GM12874 (cell line): ENCODE measurements at regions not wholly inside any gene's neighbourhood (a gene's known extent, or its start where the extent isn't known, plus 50 kb on each side); places are given as distances from the start of the nearest gene placed in this dataset.

ENCODE experiments used
- TF ChIP-seq, protein P1 (sequence below): IDR thresholded peaks from 2 replicates; pipeline ENCODE4 v1.5.1; 2011; ENCODE audit warnings: low read depth, mild to moderate bottlenecking, control low read depth, low read length, moderate library complexity; ENCODE audit not compliant: insufficient read depth

- TF ChIP-seq, protein P1, sequence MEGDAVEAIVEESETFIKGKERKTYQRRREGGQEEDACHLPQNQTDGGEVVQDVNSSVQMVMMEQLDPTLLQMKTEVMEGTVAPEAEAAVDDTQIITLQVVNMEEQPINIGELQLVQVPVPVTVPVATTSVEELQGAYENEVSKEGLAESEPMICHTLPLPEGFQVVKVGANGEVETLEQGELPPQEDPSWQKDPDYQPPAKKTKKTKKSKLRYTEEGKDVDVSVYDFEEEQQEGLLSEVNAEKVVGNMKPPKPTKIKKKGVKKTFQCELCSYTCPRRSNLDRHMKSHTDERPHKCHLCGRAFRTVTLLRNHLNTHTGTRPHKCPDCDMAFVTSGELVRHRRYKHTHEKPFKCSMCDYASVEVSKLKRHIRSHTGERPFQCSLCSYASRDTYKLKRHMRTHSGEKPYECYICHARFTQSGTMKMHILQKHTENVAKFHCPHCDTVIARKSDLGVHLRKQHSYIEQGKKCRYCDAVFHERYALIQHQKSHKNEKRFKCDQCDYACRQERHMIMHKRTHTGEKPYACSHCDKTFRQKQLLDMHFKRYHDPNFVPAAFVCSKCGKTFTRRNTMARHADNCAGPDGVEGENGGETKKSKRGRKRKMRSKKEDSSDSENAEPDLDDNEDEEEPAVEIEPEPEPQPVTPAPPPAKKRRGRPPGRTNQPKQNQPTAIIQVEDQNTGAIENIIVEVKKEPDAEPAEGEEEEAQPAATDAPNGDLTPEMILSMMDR = no peak
Observed at GRCh38 chr3:35291471-35292236, 347.7 kb upstream of the ARPP21 start.

DNA sequence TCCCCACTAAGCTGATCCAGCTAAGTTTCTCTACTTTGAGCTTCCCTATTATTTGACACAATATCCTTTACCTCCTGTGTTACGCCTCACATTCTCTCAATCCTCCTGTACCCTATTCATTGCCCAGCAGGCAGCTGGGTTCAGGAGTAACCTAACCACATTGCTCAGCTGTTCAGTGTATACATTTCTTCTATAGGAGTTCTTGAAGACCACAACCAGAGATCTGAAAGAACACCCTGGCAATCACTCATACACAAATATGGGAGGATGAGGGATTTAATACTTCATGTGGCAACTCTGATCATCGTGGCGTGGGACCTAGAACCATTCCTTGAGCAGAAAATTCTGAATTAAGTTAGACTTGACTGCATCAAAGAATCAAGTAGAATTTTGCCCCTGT is 346.8 kb upstream of the ARPP21 start:
- TF ChIP-seq, protein P1 = no peak

GRCh38 chr3:35295906-35296305 is 343.4 kb upstream of the ARPP21 start:
- TF ChIP-seq, protein P1 = no peak

- TF ChIP-seq, protein P1 = no peak
Observed at GRCh38 chr3:35296533-35296932, 342.8 kb upstream of the ARPP21 start.

- TF ChIP-seq, protein P1 = no peak
Observed at GRCh38 chr3:35305406-35305805, 333.9 kb upstream of the ARPP21 start.

DNA sequence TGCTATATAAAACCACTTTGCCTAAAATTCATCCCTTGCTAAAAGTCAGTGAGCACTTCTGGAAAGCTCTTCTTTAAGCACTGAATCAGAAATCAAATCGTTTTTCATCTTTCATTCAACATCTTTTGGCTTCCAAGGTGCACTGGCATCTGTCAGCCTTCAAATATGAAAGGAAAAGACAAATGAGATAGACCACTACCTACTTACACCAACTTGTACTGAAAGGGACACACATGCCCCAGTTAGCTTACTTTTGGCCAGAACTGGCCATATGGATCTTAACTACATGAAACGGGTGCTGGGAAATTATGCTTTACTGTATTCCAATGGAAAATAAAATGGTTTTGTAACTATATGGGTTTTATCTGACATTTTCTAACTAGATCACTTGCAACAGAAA is 332.0 kb upstream of the ARPP21 start:
- TF ChIP-seq, protein P1 = no peak

DNA sequence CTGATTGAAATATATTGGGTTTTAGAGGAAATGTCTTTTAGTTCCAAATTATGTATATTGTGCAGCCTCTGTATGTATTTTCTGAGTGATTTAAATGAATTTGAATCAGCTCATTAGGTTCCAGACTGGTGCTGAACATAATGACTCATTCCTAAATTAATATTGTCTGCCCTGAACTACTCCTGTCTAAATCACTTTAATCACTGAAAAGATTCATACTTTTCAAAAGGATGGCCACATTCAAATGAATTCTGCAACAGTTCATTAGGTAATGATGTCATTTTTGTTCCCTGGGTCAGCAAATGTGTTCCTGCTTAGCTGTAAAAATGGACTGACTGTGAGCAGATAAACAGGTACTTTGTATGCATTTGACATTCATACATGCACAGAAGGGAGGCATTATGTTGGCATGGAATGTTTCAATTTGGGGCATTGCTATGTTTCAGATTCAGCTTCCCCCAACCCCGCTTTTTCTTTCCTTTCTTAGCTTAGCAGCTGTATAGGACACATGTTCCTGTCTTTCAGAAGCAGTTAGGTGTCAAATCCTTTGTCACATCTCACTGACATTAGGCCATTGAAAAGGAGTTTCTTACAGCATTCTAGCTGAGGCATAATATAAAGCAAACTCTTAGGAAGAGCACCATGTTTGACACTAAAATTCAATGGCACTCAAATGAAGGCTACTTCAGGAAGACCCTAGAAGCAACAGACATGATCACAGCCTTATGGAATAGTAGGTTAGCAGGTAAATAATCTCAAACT is 318.5 kb upstream of the ARPP21 start:
- TF ChIP-seq, protein P1 = no peak
